ENCODE measurements at regions not wholly inside any gene's neighbourhood (a gene's known extent, or its start where the extent isn't known, plus 50 kb on each side); places are given as distances from the start of the nearest gene placed in this dataset.

DNA sequence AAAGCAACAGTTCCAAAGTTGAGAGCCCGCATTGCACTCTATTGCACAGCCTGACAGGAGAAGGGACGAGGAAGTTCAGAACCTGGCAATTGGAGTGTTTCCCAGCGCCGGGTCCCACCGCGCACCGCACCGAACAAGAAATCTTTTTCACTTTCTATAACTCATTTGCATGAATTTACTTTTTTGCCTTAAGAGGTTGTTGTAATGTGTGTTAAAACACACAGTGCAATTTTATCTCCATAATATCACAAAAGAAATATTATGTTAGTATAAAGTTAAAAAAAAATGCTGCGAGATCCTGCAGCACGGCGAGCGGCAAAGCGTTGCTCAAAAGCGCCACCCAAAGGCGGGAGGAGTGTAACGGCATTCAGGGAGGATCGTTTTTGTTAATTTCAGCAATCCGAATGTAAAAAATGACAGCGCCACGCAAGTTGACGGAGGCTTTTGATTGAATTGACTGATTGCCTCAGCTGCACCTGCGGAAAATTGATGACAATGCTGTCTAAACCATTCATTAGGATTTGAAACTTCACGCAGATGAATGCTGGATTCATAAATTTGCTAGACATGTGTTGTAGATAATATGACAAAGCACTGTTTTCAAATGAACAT is 303.6 kb upstream of the ZNF507 start:
- TF ChIP-seq, protein P1, sequence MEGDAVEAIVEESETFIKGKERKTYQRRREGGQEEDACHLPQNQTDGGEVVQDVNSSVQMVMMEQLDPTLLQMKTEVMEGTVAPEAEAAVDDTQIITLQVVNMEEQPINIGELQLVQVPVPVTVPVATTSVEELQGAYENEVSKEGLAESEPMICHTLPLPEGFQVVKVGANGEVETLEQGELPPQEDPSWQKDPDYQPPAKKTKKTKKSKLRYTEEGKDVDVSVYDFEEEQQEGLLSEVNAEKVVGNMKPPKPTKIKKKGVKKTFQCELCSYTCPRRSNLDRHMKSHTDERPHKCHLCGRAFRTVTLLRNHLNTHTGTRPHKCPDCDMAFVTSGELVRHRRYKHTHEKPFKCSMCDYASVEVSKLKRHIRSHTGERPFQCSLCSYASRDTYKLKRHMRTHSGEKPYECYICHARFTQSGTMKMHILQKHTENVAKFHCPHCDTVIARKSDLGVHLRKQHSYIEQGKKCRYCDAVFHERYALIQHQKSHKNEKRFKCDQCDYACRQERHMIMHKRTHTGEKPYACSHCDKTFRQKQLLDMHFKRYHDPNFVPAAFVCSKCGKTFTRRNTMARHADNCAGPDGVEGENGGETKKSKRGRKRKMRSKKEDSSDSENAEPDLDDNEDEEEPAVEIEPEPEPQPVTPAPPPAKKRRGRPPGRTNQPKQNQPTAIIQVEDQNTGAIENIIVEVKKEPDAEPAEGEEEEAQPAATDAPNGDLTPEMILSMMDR (conservative IDR thresholded peaks at IDR 0.05; ENCODE audit: low read length), result peak; percentile 70
- TF ChIP-seq EZH2phosphoT487 (IDR thresholded peaks at IDR 0.05; ENCODE audit: borderline replicate concordance, low read depth, low read length), result no peak
